ENCODE measurements at regions not wholly inside any gene's neighbourhood (a gene's known extent, or its start where the extent isn't known, plus 50 kb on each side); places are given as distances from the start of the nearest gene placed in this dataset.

- H3K4me2 ChIP-seq (ENCODE audit: control insufficient read depth, extremely low read depth, insufficient read depth, low read depth, low read length) = no peak overlapping the region
- H3K9ac ChIP-seq (ENCODE audit: control insufficient read depth, extremely low read depth, insufficient read depth, low read length) = no peak overlapping the region
- H3K9me1 ChIP-seq (ENCODE audit: control insufficient read depth, extremely low read depth, insufficient read depth, low read length) = no peaks in the 10 kb centered on the region
- no peaks in the 10 kb centered on the region for H4K20me1 ChIP-seq (ENCODE audit: control insufficient read depth, extremely low read depth, insufficient read depth, low read length)
- TF ChIP-seq EZH2 (IDR thresholded peaks at IDR 0.05; ENCODE audit: low read length) (no peak), CTCF (optimal IDR thresholded peaks at IDR 0.05 in 1 of 3, IDR thresholded peaks at IDR 0.05 in 1 of 3, conservative IDR thresholded peaks at IDR 0.05 in 1 of 3; ENCODE audit: extremely low read depth in 1 of 3, insufficient read depth in 2 of 3, low read length in 3 of 3) (no peak)
- no peak overlapping the region for H2AFZ ChIP-seq (ENCODE audit: control insufficient read depth, low read length)
- dilution Hi-C loops (cut with MboI; ENCODE audit: extremely low pct_ligation_motif_present, low sequenced_read_pairs) = no loop called here
- H3K9me3 ChIP-seq (ENCODE audit: control insufficient read depth, low read depth, low read length) = no peaks in the 10 kb centered on the region
- H3K27ac ChIP-seq (ENCODE audit: control insufficient read depth, insufficient read depth, low read length) = no peak overlapping the region
- H3K36me3 ChIP-seq (ENCODE audit: control insufficient read depth in 2 of 2, extremely low read depth in 1 of 2, insufficient read depth in 2 of 2, low read length in 2 of 2) = no peaks in the 10 kb centered on the region
- DNase-seq (ENCODE audit: low read depth, low spot score) (no peak), FAIRE-seq (no peak)
- H3K79me2 ChIP-seq (ENCODE audit: control insufficient read depth, insufficient read depth, low read length) = no peaks in the 10 kb centered on the region
- no peak overlapping the region for H3K4me3 ChIP-seq (ENCODE audit: control insufficient read depth in 2 of 3, extremely low read depth in 1 of 3, insufficient read depth in 2 of 3, low read depth in 1 of 3, low read length in 3 of 3)
- H3K4me1 ChIP-seq (ENCODE audit: control insufficient read depth, extremely low read depth, insufficient read depth, low read length) = peaks cover 9% of the 10 kb centered on the region
- no peaks in the 10 kb centered on the region for H3K27me3 ChIP-seq (ENCODE audit: control insufficient read depth, extremely low read depth, insufficient read depth, low read length)
Measured at GRCh38 chr6:150486048-150486447, 113.6 kb upstream of the PLEKHG1 start.

GRCh38 chr6:150490586-150490985 lies 109.1 kb upstream of the PLEKHG1 start:
- Histone ChIP-seq H3K4me3 (ENCODE audit: control insufficient read depth in 2 of 3, extremely low read depth in 1 of 3, insufficient read depth in 2 of 3, low read depth in 1 of 3, low read length in 3 of 3) (no peak overlapping the region), H3K9ac (ENCODE audit: control insufficient read depth, extremely low read depth, insufficient read depth, low read length) (no peak overlapping the region), H2AFZ (ENCODE audit: control insufficient read depth, low read length) (no peak overlapping the region), H3K9me3 (ENCODE audit: control insufficient read depth, low read depth, low read length) (no peaks in the 10 kb centered on the region), H3K27me3 (ENCODE audit: control insufficient read depth, extremely low read depth, insufficient read depth, low read length) (no peaks in the 10 kb centered on the region), H3K79me2 (ENCODE audit: control insufficient read depth, insufficient read depth, low read length) (no peaks in the 10 kb centered on the region), H3K27ac (ENCODE audit: control insufficient read depth, insufficient read depth, low read length) (peak overlapping the region; percentile 45), H3K4me2 (ENCODE audit: control insufficient read depth, extremely low read depth, insufficient read depth, low read depth, low read length) (peak overlapping the region; percentile 18), H3K4me1 (ENCODE audit: control insufficient read depth, extremely low read depth, insufficient read depth, low read length) (peaks cover 34% of the 10 kb centered on the region), H3K36me3 (ENCODE audit: control insufficient read depth in 2 of 2, extremely low read depth in 1 of 2, insufficient read depth in 2 of 2, low read length in 2 of 2) (no peaks in the 10 kb centered on the region), H3K9me1 (ENCODE audit: control insufficient read depth, extremely low read depth, insufficient read depth, low read length) (no peaks in the 10 kb centered on the region), H4K20me1 (ENCODE audit: control insufficient read depth, extremely low read depth, insufficient read depth, low read length) (no peaks in the 10 kb centered on the region)
- DNase-seq (ENCODE audit: low read depth, low spot score) (no peak), FAIRE-seq (peak; percentile 56)
- TF ChIP-seq EZH2 (IDR thresholded peaks at IDR 0.05; ENCODE audit: low read length) (no peak), CTCF (optimal IDR thresholded peaks at IDR 0.05 in 1 of 3, IDR thresholded peaks at IDR 0.05 in 1 of 3, conservative IDR thresholded peaks at IDR 0.05 in 1 of 3; ENCODE audit: extremely low read depth in 1 of 3, insufficient read depth in 2 of 3, low read length in 3 of 3) (no peak)
- dilution Hi-C loops (cut with MboI; ENCODE audit: extremely low pct_ligation_motif_present, low sequenced_read_pairs) = no loop called here

Measured in keratinocyte (primary cell).